ENCODE measurements at regions not wholly inside any gene's neighbourhood (a gene's known extent, or its start where the extent isn't known, plus 50 kb on each side); places are given as distances from the start of the nearest gene placed in this dataset.
A peak's percentile ranks its signal among the peaks of the same experiment; 100 is the strongest.
"Not testable (repeated sequence)": the region's sequence is repeated elsewhere in the genome, so short reads cannot be mapped to it uniquely, and the experiment has no call there.

- not testable (repeated sequence) for DNase-seq
These were observed 155.3 kb downstream of the LAT start for GRCh38 chr16:29139901-29140855.

DNA sequence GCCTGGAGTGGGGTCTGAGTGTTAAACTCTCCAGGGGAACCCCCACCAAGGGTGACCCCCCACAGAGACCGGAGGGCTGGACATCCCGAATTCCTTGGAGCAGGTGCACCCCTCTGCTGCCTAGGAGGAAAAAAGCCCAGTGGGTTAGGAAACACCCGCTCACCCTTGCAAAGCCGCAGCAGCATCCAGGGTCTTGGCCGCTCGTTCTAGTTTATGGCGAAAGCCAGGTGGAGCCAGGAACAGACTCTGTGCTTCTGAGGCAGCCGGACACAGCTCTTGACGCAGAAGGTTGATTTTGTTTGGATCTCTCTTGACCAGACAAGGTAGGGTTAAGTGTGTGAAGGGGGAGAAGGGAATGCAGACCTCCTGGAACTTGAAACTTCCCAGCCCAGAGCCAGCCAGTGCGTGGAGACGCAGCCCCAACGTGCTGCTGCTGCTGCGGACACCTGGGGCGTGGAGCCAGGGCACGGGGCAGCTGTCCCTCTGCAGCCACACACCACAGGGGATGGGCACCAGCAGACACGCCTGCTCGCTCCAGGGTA, 154.5 kb downstream of the LAT start:
- no peak for DNase-seq

DNA sequence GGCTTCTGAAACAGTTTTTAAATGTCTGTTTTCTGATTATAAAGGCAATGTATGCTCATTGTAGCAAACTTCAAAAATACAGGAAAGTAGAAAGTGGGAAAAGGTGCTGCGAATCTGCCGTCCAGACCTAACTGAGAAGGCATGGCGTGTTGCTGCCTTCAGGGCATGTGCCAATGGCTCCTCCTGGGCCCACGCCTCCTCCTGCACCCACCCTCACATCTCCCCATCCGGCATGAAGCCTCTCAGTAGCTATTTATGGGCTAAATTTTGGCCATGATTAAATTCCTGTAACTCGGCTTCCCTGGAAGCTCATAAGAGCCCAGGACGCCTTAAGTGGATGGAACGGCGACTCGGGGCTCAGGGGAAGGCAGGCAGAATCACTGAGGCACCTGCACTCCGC, 153.8 kb downstream of the LAT start:
- not testable (repeated sequence) for DNase-seq

DNA sequence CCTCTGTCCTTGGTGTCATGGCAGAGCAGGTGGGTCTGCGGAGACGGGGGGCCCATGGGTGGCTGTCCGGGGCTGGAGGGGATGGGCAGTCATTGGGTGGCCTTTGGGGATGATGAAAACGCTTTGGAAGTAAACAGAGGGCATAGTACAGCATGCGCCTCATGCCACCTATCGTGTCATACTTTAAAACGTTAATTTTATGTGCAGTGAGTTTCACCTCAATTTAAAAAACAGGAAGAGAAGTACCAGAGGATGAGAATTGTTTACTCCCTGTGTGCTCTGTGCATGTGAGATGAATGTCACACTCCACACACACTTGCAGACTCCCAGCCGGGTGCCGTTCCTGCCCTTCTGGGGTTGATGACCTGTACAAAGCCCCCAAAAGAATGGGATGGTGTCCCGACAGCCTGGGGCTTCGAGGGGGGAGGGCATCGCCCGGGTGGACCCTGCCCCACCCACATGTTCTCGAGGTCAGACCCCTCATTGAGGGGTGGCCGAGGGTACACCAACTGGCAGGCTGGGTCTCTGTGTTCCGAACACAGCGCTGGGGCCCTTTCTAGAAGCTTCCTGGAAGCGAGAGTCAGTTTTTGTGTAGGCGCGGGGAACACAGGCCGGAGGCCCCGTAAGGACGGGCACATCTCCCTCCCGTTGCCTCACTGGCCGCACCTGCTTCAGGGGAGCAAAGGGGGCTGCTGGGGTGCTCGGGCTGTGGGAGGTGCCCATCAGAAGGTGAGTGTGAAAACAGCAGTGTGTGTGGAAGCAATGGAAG, 153.2 kb downstream of the LAT start:
- not testable (repeated sequence) for DNase-seq

- DNase-seq, result not testable (repeated sequence)
These were observed 152.6 kb downstream of the LAT start for GRCh38 chr16:29137461-29137860.

GRCh38 chr16:29136916-29137315, 152.1 kb downstream of the LAT start:
- not testable (repeated sequence) for DNase-seq

DNA sequence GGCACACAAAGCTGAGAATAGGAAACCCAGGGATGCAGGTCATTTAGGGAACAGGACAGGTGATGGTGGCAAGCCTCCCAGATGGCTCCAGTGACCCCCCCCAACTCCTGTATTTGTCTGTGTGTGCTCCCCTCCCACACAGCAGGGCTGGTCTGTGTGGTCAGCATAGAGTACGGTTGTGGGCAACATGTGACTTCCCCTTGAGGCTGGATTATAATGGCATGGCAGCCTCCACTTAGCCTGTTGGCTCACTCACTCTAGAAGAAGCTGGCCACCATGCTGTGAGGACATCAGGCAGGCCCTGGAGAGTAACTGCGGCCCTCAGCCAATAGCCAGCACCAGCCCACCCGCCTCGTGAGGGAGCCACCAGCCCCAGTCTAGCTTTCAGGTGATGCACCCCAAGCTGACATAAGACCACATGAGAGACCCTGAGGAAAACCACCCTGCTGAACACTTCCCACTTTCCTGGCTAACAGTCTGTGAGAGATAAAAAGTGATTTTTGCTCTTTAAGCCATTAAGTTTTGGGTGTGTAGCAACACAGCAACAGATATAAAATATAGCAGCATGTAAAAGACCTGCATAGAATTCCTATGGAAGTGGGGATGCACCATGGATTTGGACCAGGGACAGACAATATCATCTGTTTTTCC, 151.3 kb downstream of the LAT start:
- not testable (repeated sequence) for DNase-seq

DNA sequence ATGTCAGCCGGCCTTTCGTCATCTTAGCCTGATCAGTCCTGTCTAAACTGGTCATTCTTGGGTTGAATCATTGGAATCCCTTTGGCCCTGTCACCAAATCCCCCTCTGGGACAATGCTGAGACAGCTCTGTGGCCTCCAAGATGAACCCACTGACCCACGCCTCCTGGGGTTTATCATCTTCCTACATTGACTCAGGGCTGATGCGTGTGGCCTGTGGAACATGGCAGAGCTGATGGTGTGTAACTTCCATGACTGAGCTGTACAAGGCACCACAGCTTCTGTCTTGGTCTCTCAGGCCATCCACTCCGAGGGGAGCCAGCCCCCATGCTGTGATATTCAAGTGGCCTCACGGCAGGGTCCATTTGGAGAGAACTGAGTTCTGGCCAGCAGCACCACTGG, 150.2 kb downstream of the LAT start:
- not testable (repeated sequence) for DNase-seq

GRCh38 chr16:29133681-29134430, 149.0 kb downstream of the LAT start:
- DNase-seq, result not testable (repeated sequence)

GRCh38 chr16:29132869-29133268, 148.0 kb downstream of the LAT start:
- DNase-seq, result not testable (repeated sequence)

DNA sequence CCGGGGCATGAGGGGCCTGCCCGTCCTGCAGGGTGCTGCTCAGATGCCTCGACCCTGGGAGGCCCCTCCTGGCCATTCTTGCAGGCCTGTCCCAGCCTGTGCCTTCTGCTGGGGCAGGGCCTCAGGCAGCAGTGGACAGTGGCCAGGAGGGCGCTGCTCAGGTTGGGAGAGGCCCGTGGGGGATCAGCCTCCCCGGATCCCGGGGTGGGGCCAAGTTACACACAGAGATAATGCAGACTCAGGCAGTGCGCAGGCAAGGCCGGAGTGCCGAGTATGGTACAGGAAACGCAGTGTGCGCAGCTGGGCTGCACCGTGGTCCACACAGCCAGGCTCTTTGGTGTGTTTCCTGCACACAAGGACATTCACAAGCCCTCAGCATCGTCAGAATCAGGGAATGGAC, 147.6 kb downstream of the LAT start:
- not testable (repeated sequence) for DNase-seq

DNA sequence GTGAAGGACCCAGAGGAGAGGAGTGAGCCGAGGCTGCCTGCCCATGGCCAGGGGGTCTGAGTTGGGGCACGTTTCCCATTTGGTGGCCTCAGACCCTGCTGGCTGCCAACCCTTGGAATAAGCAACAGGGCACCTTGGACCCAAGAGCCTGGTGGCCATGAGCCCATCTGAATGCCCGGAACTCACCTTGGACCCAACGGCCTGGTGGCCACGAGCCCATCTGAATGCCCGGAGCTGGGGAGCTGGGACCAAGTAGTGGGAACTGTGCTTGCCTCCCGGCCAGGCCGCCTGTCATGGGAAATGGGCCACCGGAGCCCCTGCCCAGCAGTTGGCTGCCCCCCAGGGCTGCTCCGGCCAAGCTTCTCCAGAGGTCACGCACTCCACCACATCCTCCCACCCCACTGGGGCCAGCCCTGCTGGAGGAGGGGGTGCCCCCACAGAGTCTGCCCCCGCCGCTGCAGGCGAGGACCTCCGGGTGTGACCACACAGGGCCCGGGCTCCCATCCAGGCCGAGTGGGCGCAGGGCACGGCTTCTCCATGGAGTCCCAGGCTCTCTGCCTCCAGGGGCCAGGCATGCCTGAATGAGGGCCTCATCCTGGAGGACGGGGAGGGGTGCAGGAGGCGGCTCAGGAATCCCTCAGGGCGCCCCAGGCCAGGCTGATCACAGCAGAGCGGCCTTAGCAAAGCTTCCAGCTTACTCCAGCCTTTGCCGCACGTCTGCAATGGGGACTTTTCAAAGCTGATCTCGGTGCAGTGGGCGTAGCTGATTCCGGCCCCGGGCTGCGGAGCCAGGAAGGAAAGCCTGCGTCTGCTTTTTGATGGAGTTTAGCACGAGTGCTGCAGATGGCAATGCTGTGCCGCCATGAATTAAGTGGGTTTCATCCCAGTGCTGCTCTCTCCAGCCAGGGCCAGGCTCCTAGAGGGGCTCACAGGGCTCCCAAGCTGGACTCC, 146.3 kb downstream of the LAT start:
- not testable (repeated sequence) for DNase-seq

- not testable (repeated sequence) for DNase-seq
These were observed 145.4 kb downstream of the LAT start for GRCh38 chr16:29130131-29130711.

DNA sequence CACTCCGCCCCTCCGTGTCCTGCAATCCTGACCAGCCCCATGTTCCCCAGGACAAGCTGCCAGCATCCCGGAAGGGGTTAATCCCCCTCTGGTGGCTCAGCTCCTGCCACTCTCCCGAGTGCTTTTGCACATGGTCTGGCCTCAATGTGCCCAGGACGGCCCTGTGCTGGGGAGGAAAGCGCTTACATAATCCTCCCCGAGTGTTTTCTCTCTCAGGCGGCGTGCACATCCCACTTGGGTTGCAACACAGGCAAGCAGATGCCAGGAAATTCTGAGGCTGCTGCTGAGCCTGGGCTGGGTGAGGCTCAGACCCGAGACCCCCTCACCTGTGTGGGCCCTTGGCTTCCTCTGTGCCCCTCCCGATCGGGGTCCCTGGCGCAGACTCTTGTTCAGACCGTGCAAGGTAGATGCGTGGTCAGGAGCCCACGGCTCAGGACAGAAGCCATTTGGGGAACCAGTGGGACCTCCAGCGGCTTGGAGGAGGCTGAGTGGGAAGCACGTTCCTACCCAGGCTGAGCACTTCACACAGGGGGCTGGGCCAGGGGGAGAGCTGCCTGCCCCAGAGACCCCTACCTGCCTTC, 144.7 kb downstream of the LAT start:
- DNase-seq, result not testable (repeated sequence)

DNA sequence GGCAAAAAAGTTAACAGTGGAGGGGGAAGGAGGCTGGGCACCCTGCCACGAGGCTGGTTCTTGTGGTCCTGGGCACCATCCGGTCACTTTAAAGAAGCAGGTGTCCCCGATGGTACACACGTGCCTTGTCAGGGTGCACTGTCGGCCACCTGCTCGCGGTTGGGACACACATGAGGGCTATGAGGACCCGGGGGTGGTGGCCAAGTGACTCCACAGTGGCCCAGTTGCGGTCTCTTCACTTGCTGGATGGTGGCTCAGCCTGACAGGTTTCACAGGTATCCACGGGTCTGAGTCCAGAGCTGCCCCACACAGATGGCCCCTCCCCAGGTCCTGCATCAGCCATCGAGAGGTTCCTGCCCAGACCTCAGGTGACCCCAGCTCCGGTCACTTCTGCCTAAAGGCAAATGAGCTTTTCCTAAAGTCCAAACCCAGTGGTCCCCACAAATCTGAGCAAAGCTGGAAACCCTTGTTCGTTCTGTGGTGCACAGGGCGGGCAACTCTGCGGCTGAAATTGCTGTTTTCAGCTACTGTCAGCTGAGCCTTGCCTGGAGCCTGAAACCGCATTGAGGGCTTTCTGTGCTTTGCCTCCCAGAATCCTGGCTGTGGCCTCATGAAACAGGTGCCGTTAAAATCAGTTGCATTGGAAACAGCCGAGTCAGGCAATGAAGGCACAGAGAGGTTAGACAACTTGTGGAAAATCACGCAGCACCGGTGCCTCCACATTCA, 144.0 kb downstream of the LAT start:
- not testable (repeated sequence) for DNase-seq

GRCh38 chr16:29127806-29128420, 143.1 kb downstream of the LAT start:
- DNase-seq, result not testable (repeated sequence)

GRCh38 chr16:29126616-29127015, 141.8 kb downstream of the LAT start:
- no peak for DNase-seq

DNA sequence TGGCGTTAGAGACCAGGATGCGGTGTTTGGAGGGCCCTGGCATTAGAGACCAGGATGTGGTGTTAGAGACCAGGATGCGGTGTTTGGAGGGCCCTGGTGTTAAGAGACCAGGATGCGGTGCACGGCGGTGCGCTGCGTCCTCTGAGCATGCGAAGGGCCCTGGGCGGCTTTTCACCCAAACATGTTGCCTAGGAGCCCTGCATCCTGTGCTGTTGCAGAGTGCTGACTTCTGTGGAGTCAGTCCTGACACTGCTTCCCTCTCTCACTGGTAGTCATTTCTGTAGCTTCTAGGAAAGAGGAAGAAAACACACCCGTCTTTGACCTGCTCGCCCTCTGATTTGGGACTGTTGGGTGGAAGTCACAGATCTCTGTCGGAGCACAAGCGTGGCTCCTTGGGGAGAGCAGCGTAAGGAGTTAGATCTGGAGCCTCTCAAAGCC, 141.2 kb downstream of the LAT start:
- DNase-seq, result peak; percentile 32

DNA sequence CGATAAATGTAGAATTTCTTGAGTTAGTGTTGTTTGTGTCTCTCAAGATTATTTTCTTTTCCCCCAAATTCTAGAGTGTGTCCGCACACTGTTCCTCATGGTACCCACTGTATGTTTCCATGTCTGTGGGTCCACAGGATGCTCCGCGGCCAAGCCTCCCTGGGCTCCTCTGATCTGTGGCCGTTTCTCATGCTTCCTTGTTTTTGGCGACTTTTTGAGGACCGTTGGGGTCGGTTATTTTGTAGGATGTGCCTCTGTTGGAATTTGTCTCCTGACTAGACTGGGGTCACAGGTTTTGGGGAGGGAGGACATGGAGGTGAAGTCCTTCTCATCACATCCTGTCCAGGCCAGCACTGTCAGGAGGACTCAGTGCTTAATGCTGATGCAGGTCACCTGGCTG, 140.0 kb downstream of the LAT start:
- DNase-seq, result no peak

Measured in hematopoietic multipotent progenitor cell treated with erythropoietin and hydrocortisone succinate and interleukin-3 and kit ligand, for 8 days (in vitro differentiated cells).